ENCODE measurements at regions not wholly inside any gene's neighbourhood (a gene's known extent, or its start where the extent isn't known, plus 50 kb on each side); places are given as distances from the start of the nearest gene placed in this dataset.
"Not testable (repeated sequence)": the region's sequence is repeated elsewhere in the genome, so short reads cannot be mapped to it uniquely, and the experiment has no call there.

DNA sequence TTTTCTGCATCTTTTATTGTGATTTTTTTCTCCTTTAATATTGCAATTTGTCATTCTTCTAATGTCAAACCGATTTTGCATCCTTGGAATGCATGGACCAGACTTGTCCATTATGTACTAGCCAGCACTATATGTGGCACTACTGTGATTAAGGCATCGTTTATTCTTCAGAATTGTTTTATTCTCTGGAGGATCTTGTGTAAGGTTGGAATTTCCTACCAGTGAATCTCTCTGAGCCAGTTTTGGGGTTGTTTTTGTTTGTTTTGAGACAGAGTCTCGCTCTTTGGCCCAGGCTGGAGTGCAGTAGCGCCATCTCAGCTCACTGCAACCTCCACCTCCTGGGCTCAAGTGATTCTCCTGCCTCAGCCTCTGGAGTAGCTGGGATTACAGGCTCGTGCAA is 58.5 kb downstream of the IGLL5 start:
- DNase-seq = no peak

GRCh38 chr22:22948651-22949571 is 61.3 kb downstream of the IGLL5 start:
- DNase-seq = no peak

GRCh38 chr22:22949953-22950352 is 62.3 kb downstream of the IGLL5 start:
- DNase-seq = no peak

DNA sequence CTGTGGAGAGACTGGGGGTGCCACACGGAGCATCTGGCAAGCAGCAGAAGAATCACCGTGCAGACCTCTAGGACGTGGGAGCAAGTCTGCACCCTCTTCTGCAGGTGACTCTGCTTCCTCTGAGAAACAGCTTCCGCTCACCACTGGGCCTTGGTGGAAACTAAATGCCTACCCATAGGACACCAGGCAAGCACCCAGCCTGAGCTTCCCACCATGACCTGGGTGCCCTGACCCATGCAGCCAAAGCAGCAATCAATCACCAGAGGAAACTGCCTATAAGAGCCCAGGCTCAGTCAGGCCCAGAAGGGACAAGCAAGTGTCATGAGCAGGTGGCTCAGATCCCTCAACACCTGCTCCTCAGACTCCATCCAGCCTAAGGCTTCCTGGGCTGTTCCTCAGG is 63.4 kb downstream of the IGLL5 start:
- no peak for DNase-seq

DNA sequence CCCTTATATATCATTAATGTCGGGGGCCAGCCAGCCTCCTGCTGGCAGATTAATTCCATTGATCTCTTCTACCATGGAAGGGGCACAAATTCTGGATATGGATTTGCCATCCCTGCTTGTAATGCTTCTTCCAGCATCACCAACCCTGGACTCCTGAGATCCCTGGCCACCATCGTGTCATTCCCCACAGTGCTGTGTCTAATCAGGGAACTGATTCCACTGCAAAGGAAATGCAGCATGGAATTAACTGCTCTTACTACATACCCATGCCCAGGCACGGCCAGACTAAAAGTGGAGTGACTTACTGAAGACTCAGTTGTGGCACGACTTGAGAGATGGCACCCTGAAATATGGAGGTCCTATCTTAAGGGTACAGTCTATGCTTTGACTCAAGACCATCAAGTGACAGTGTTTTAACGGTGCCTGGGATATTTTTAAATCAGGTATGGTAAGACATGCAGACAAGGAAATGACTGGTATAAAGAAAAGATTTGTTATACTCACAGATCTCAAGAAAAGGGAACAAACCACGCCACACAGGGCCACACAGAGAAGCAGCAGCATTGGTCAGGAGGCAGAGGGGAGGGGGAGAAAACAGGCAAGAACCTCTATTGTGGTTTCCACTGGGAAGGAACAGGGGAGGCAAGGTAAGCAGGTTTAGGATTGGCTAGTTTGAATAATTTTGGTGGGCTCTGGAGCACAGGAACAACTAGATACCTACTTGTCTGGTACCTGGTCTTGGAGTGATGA is 65.1 kb downstream of the IGLL5 start:
- DNase-seq = no peak

- DNase-seq = no peak
Measured at GRCh38 chr22:22953791-22954190, 66.2 kb downstream of the IGLL5 start.

- peak; percentile 19 for DNase-seq
Measured at GRCh38 chr22:22954656-22955055, 67.0 kb downstream of the IGLL5 start.

GRCh38 chr22:22955276-22955798 is 67.7 kb downstream of the IGLL5 start:
- DNase-seq = peak; percentile 7

DNA sequence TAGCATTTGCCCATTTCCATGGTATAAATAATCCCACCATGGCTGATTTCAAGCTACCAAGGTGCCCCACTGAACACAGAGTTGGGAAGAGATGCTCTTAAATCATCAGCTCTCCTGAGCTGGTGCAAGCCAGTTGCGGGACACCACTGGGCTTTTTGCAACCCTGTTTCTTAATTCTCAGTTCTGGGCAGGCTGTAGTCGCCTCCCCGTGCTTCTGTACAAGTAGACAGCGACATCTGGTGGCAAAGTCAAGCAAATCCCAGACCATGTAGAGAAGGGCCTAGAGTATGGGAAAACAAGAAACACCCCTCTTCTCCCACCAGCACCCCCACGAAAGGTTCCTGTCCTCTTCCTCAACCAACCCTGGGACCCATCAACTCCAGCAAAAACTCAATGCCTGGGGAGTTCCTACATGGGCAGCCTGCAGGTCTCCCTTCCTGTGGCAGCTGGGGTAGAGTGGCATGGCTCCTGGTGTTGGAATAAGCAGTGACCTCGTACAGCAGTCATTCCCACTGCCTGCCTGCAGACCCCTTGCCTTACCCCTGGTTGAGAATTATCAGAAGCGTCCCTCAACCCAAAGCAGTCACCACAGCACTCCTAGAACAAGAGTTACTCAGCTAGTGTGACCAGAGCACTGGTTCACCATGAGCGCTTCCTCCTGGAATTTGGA is 68.4 kb downstream of the IGLL5 start:
- peak; percentile 89 for DNase-seq

GRCh38 chr22:22957090-22957489 is 69.5 kb downstream of the IGLL5 start:
- no peak for DNase-seq

DNA sequence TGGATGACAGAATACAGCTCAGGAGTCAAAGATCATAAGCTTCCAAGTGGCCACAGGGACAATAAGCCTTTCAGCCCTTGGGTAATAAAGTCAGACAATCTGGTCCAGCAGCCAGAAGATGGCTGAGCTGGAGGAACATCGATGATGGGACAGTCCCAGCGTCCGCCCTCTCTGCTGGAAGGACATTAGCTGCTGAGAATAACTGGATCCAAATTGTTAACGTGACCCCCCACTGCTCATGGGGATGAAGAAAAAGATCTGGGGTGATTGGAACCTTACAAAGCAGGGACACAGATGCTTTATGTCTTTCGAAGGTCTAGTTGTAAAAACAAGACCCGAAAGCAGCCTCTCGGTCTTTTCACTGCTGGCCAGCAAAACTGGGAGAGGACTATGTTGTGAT is 71.0 kb downstream of the IGLL5 start:
- no peak for DNase-seq

GRCh38 chr22:22959147-22959827 is 71.7 kb downstream of the IGLL5 start:
- peak; percentile 95 for DNase-seq

GRCh38 chr22:22960307-22960706 is 72.7 kb downstream of the IGLL5 start:
- no peak for DNase-seq

GRCh38 chr22:22961574-22961973 is 74.0 kb downstream of the IGLL5 start:
- DNase-seq = no peak

GRCh38 chr22:22968366-22968765 is 80.8 kb downstream of the IGLL5 start:
- DNase-seq = no peak

DNA sequence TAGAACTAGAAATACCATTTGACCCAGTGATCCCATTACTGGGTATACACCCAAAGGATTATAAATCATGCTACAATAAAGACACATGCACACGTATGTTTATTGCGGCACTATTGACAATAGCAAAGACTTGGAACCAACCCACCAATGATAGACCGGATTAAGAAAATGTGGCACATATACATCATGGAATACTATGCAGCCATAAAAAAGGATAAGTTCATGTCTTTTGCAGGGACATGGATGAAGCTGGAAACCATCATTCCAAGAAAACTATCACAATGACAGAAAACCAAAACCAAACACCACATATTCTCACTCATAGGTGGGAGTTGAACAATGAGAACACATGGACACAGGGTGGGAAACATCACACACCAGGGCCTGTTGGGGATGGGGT is 85.0 kb downstream of the IGLL5 start:
- DNase-seq = not testable (repeated sequence)

GRCh38 chr22:22973336-22973735 is 85.7 kb downstream of the IGLL5 start:
- DNase-seq = no peak

GRCh38 chr22:22974156-22974555 is 86.5 kb downstream of the IGLL5 start:
- DNase-seq = no peak

GRCh38 chr22:22974795-22975580 is 87.4 kb downstream of the IGLL5 start:
- DNase-seq = no peak

DNA sequence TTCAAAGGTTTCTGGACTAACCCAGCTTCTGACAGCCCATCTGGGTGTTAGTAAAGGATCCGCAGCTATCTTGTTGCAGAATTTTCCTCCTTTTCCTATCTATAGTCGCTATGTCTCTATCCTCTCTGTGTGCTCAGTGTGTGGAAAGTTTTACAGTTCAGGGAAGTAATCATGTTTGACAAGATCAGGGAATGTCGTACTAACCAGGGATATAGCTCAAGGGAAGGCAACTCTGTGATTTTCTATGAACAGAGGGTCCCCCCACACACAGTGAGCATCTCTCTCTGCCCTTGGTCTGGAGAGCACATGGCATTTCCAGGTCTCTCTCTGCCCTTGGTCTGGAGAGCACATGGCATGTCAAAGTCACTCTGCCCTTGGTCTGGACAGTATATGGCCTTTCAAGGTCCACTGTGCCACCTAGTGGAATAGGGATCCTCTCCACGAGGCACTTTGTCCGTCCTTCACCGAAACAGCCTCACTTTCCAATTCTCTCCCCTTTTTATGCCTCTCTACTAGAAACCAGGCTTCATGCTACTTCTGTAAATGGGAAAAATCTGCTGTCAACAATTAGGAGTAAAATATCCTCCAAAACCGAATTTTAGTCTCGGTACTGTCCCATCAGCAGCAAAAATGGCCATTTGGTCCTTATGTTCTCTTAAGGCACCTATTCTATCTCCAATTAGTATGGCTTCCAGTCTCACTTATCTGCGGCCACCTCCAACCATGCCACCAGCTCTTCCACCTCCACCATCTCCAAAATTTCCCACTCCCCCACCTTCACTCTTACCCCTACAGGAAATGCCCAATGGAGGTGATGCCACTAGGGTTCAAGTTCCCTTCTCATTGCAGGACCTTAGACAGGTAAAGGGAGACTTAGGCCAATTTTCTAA is 88.7 kb downstream of the IGLL5 start:
- no peak for DNase-seq
